NB4 (cell line): ENCODE measurements at regions not wholly inside any gene's neighbourhood (a gene's known extent, or its start where the extent isn't known, plus 50 kb on each side); places are given as distances from the start of the nearest gene placed in this dataset.

Source experiments
- CTCF ChIP-seq: IDR thresholded peaks from one replicate; pipeline ENCODE4 v1.5.1; 2012; ENCODE audit warnings: low read depth, low read length
- MYC ChIP-seq: IDR thresholded peaks from 2 replicates; pipeline ENCODE4 v1.6.1; 2011; ENCODE audit warnings: low read depth, low read length
- POLR2A ChIP-seq: IDR thresholded peaks from 2 replicates; pipeline ENCODE4 v1.6.1; 2011; ENCODE audit warnings: mild to moderate bottlenecking; ENCODE audit not compliant: insufficient read length; ENCODE audit errors: extremely low read depth

GRCh38 chr17:77445760-77446532 lies 305.2 kb downstream of the SEC14L1 start:
- TF ChIP-seq CTCF (no peak), POLR2A (no peak), MYC (no peak)
